ENCODE measurements at regions not wholly inside any gene's neighbourhood (a gene's known extent, or its start where the extent isn't known, plus 50 kb on each side); places are given as distances from the start of the nearest gene placed in this dataset.

DNA sequence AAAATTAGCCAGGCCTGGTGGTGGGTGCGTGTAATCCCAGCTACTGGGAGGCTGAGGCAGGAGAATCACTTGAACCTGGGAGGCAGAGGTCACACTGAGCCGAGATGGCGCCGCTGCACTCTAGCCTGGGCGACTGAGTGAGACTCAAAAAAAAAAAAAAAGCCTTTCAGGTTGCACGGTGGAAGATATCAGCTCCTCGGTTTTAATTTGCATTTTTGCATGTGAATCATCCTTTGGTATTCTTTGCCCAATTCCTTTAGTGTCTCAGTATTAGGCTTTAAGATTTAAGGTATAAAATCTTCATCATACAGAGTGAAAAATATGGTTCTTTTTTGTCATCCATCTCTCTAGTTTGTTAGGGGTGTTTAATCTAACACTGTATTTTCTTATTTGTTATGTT, 173.6 kb upstream of the S1PR3 start:
- Histone ChIP-seq H3K4me2 (replicated peaks; ENCODE audit: extremely low read depth, low read length, poor library complexity, severe bottlenecking) (no peak overlapping the region), H3K27ac (ENCODE audit: low read depth in 1 of 2, low read length in 2 of 2) (no peak overlapping the region), H3K9me3 (replicated peaks in 1 of 2; ENCODE audit: control insufficient read depth in 1 of 2, insufficient read depth in 1 of 2, low read length in 2 of 2) (peaks cover 0 to 6% of the 10 kb centered on the region in 2 donors), H4K20me1 (ENCODE audit: insufficient read depth, low read length) (no peaks in the 10 kb centered on the region), H3K36me3 (replicated peaks in 1 of 2; ENCODE audit: control insufficient read depth in 1 of 2, insufficient read depth in 2 of 2, low read length in 2 of 2) (no peaks in the 10 kb centered on the region), H3K79me2 (ENCODE audit: insufficient read depth, low read length) (no peaks in the 10 kb centered on the region), H3K9ac (ENCODE audit: insufficient read depth, low read length, poor library complexity, severe bottlenecking) (no peak overlapping the region), H3K4me3 (replicated peaks in 1 of 3; ENCODE audit: low read depth in 2 of 3, low read length in 3 of 3) (no peak overlapping the region), H2AFZ (ENCODE audit: insufficient read depth, low read depth, low read length, poor library complexity, severe bottlenecking) (no peak overlapping the region), H3K27me3 (ENCODE audit: control insufficient read depth in 2 of 2, insufficient read depth in 2 of 2, low read length in 2 of 2) (peaks cover 24 to 64% of the 10 kb centered on the region in 2 donors), H3K4me1 (ENCODE audit: control insufficient read depth in 1 of 2, insufficient read depth in 2 of 2, low read length in 2 of 2) (no peaks in the 10 kb centered on the region)
- peaks cover 0 to 16% (median 4%) of the 10 kb centered on the region in 7 donors for H3K9me3 Mint-ChIP-seq
- TF ChIP-seq, protein P1, sequence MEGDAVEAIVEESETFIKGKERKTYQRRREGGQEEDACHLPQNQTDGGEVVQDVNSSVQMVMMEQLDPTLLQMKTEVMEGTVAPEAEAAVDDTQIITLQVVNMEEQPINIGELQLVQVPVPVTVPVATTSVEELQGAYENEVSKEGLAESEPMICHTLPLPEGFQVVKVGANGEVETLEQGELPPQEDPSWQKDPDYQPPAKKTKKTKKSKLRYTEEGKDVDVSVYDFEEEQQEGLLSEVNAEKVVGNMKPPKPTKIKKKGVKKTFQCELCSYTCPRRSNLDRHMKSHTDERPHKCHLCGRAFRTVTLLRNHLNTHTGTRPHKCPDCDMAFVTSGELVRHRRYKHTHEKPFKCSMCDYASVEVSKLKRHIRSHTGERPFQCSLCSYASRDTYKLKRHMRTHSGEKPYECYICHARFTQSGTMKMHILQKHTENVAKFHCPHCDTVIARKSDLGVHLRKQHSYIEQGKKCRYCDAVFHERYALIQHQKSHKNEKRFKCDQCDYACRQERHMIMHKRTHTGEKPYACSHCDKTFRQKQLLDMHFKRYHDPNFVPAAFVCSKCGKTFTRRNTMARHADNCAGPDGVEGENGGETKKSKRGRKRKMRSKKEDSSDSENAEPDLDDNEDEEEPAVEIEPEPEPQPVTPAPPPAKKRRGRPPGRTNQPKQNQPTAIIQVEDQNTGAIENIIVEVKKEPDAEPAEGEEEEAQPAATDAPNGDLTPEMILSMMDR (IDR thresholded peaks at IDR 0.05), result no peak
- no peaks in the 10 kb centered on the region for H3K4me1 Mint-ChIP-seq
- no peak overlapping the region for H3K27ac Mint-ChIP-seq
- H3K27me3 Mint-ChIP-seq (ENCODE audit: low read depth in 3 of 3), result peaks cover 36 to 76% (median 68%) of the 10 kb centered on the region in 3 donors
- H3K4me3 Mint-ChIP-seq, result peak overlapping the region in 1 of 2 donors; percentile 18
- 91% methylated on average over 5 of the region's 7 CpGs for WGBS (ENCODE audit: insufficient coverage)
- no peak for DNase-seq
- intact Hi-C loops (cut with micrococcal nuclease), result no loop called here
- no peaks in the 10 kb centered on the region for H3K36me3 Mint-ChIP-seq

DNA sequence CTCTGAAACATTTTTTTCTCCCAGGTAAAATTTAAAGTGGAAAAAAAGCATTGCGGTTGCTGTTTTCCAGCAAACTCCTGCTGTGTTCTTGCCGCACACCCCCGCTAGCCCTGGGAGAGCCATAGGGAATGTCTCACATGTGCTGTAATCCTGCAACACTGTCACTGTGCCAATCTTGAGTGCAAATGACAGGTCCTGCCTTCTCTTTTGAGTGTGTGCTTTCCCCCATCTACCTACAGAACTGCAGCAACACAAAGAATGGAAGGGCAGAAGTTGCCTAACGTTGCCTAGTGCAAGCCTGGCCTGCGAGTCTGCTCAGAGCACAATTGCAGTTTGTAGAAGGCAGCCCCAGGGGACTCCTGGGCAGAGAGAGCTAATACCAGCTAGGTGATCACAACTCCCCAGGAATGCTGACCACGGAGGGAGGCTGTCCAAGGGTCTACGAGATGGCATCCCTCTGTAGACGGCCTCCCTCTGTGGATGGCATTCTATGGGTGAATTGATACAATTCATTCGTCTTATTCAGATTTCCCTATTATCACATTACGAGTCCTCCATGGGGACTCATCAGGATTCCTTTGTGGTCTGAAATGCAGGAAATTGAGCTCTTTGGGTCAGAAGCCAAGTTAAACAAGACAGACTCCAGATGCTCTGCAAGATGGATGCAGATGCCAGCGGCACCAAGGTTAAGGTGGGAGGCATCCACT, 172.6 kb upstream of the S1PR3 start:
- TF ChIP-seq, protein P1 (IDR thresholded peaks at IDR 0.05), result no peak
- no peaks in the 10 kb centered on the region for H3K4me1 ChIP-seq (ENCODE audit: control insufficient read depth in 1 of 2, insufficient read depth in 2 of 2, low read length in 2 of 2)
- intact Hi-C loops (cut with micrococcal nuclease), result no loop called here
- no peak overlapping the region for H3K4me2 ChIP-seq (replicated peaks; ENCODE audit: extremely low read depth, low read length, poor library complexity, severe bottlenecking)
- H3K9me3 ChIP-seq (replicated peaks in 1 of 2; ENCODE audit: control insufficient read depth in 1 of 2, insufficient read depth in 1 of 2, low read length in 2 of 2), result peaks cover 0 to 6% of the 10 kb centered on the region in 2 donors
- no peaks in the 10 kb centered on the region for H3K36me3 Mint-ChIP-seq
- peaks cover 29 to 73% of the 10 kb centered on the region in 2 donors for H3K27me3 ChIP-seq (ENCODE audit: control insufficient read depth in 2 of 2, insufficient read depth in 2 of 2, low read length in 2 of 2)
- H3K27ac ChIP-seq (ENCODE audit: low read depth in 1 of 2, low read length in 2 of 2), result no peak overlapping the region
- no peak overlapping the region for H3K4me3 ChIP-seq (replicated peaks in 1 of 3; ENCODE audit: low read depth in 2 of 3, low read length in 3 of 3)
- peaks cover 39 to 81% (median 67%) of the 10 kb centered on the region in 3 donors for H3K27me3 Mint-ChIP-seq (ENCODE audit: low read depth in 3 of 3)
- DNase-seq, result no peak
- H3K36me3 ChIP-seq (replicated peaks in 1 of 2; ENCODE audit: control insufficient read depth in 1 of 2, insufficient read depth in 2 of 2, low read length in 2 of 2), result no peaks in the 10 kb centered on the region
- WGBS (ENCODE audit: insufficient coverage), result 67% methylated on average over 5 of the region's 11 CpGs
- H3K79me2 ChIP-seq (ENCODE audit: insufficient read depth, low read length), result no peaks in the 10 kb centered on the region
- H3K9me3 Mint-ChIP-seq, result peaks cover 0 to 16% (median 4%) of the 10 kb centered on the region in 7 donors
- no peak overlapping the region for H2AFZ ChIP-seq (ENCODE audit: insufficient read depth, low read depth, low read length, poor library complexity, severe bottlenecking)
- no peaks in the 10 kb centered on the region for H3K4me1 Mint-ChIP-seq
- peak overlapping the region in 1 of 2 donors; percentile 13 for H3K4me3 Mint-ChIP-seq
- H3K27ac Mint-ChIP-seq, result peak overlapping the region in 1 of 7 donors; percentile 31
- H4K20me1 ChIP-seq (ENCODE audit: insufficient read depth, low read length), result no peaks in the 10 kb centered on the region
- no peak overlapping the region for H3K9ac ChIP-seq (ENCODE audit: insufficient read depth, low read length, poor library complexity, severe bottlenecking)

Data from CD14-positive monocyte (primary cell).